HG02759 (cell line): ENCODE measurements at regions not wholly inside any gene's neighbourhood (a gene's known extent, or its start where the extent isn't known, plus 50 kb on each side); places are given as distances from the start of the nearest gene placed in this dataset.
"Not testable (repeated sequence)": the region's sequence is repeated elsewhere in the genome, so short reads cannot be mapped to it uniquely, and the experiment has no call there.

Experiments
- ATAC-seq: cut with Tn5 transposase; IDR thresholded peaks from one replicate; pipeline ENCODE4 v1.9.1; 2021; ENCODE audit warnings: mild to moderate bottlenecking, moderate library complexity; ENCODE audit not compliant: unreplicated experiment

- no peak for ATAC-seq
Measured at GRCh38 chr4:177494791-177495190, 52.6 kb upstream of the AGA start.

GRCh38 chr4:177495626-177496025 is 53.4 kb upstream of the AGA start:
- not testable (repeated sequence) for ATAC-seq

- ATAC-seq: no peak
Measured at GRCh38 chr4:177499537-177499936, 57.3 kb upstream of the AGA start.

GRCh38 chr4:177505171-177505615 is 63.0 kb upstream of the AGA start:
- ATAC-seq: no peak

- ATAC-seq: no peak
Measured at GRCh38 chr4:177508662-177509061, 66.4 kb upstream of the AGA start.

- no peak for ATAC-seq
Measured at GRCh38 chr4:177509226-177509745, 67.0 kb upstream of the AGA start.

GRCh38 chr4:177511611-177512010 is 69.4 kb upstream of the AGA start:
- no peak for ATAC-seq

GRCh38 chr4:177512646-177513045 is 70.4 kb upstream of the AGA start:
- no peak for ATAC-seq

GRCh38 chr4:177517862-177518261 is 75.6 kb upstream of the AGA start:
- no peak for ATAC-seq

- ATAC-seq: no peak
Measured at GRCh38 chr4:177519481-177520260, 77.4 kb upstream of the AGA start.

- ATAC-seq: no peak
Measured at GRCh38 chr4:177528620-177529019, 86.4 kb upstream of the AGA start.

GRCh38 chr4:177530561-177530960 is 88.3 kb upstream of the AGA start:
- no peak for ATAC-seq

GRCh38 chr4:177532358-177532757 is 90.1 kb upstream of the AGA start:
- ATAC-seq: no peak

GRCh38 chr4:177534841-177535240 is 92.6 kb upstream of the AGA start:
- not testable (repeated sequence) for ATAC-seq

- ATAC-seq: no peak
Measured at GRCh38 chr4:177546745-177547144, 104.5 kb upstream of the AGA start.

- no peak for ATAC-seq
Measured at GRCh38 chr4:177547985-177548384, 105.7 kb upstream of the AGA start.

- no peak for ATAC-seq
Measured at GRCh38 chr4:177555007-177555574, 112.9 kb upstream of the AGA start.

GRCh38 chr4:177557416-177557815 is 115.2 kb upstream of the AGA start:
- no peak for ATAC-seq

- ATAC-seq: no peak
Measured at GRCh38 chr4:177558995-177559394, 116.8 kb upstream of the AGA start.

GRCh38 chr4:177562163-177562562 is 119.9 kb upstream of the AGA start:
- ATAC-seq: no peak

GRCh38 chr4:177562859-177563258 is 120.6 kb upstream of the AGA start:
- ATAC-seq: no peak

GRCh38 chr4:177566691-177567090 is 124.5 kb upstream of the AGA start:
- ATAC-seq: no peak
